Transverse colon (tissue), 4 donors: ENCODE measurements at regions not wholly inside any gene's neighbourhood (a gene's known extent, or its start where the extent isn't known, plus 50 kb on each side); places are given as distances from the start of the nearest gene placed in this dataset.

ENCODE experiments used
- EP300 ChIP-seq: sonication (generic); formaldehyde crosslinking; IDR thresholded peaks from one replicate; pipeline ENCODE4 v1.6.1; 2017; ENCODE audit warnings: antibody characterized with exemption, low read depth
- POLR2AphosphoS5 ChIP-seq, 3 donors: sonication (generic); formaldehyde crosslinking; IDR thresholded peaks; one replicate each; pipeline ENCODE4 v1.6.1; 2016; ENCODE audit warnings: antibody characterized with exemption in 3 of 3
- TF ChIP-seq, protein P1 (sequence below), 5 experiments: fragments of 200-600 bp in 3 of 5; fragments of 450-650 bp in 2 of 5; sonication (generic) in 3 of 5; IDR thresholded peaks; 1 replicate in 2 of 5; 2 replicates in 3 of 5; pipeline ENCODE4 v1.5.1; 2016 to 2017; ENCODE audit warnings: antibody characterized with exemption in 5 of 5, inconsistent platforms in 3 of 5, mild to moderate bottlenecking in 2 of 5, moderate library complexity in 1 of 5

DNA sequence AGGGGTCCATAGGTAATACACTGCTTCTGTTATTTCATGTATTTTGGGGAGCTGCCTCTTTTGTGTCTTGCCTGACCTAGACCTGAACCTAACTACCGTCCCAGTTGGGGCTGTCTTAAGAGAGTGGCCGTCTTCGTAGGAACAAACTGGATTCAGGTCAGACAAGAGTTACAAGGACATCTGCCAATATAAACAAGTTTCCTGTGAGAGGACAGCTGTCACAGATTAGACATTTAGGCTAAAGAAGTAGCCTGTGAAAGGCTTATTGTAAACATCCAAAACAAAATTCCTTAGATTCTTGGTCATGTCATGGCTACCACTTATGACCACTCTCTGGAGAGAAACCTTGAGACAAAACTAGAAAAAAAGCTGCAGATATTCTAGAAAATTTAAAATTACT is 797.6 kb upstream of the AADAT start:
- TF ChIP-seq EP300: no peak
- TF ChIP-seq, protein P1, sequence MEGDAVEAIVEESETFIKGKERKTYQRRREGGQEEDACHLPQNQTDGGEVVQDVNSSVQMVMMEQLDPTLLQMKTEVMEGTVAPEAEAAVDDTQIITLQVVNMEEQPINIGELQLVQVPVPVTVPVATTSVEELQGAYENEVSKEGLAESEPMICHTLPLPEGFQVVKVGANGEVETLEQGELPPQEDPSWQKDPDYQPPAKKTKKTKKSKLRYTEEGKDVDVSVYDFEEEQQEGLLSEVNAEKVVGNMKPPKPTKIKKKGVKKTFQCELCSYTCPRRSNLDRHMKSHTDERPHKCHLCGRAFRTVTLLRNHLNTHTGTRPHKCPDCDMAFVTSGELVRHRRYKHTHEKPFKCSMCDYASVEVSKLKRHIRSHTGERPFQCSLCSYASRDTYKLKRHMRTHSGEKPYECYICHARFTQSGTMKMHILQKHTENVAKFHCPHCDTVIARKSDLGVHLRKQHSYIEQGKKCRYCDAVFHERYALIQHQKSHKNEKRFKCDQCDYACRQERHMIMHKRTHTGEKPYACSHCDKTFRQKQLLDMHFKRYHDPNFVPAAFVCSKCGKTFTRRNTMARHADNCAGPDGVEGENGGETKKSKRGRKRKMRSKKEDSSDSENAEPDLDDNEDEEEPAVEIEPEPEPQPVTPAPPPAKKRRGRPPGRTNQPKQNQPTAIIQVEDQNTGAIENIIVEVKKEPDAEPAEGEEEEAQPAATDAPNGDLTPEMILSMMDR (IDR thresholded peaks at IDR 0.05): no peak
- TF ChIP-seq POLR2AphosphoS5 (IDR thresholded peaks at IDR 0.05): no peak
